ENCODE measurements at regions not wholly inside any gene's neighbourhood (a gene's known extent, or its start where the extent isn't known, plus 50 kb on each side); places are given as distances from the start of the nearest gene placed in this dataset.

DNA sequence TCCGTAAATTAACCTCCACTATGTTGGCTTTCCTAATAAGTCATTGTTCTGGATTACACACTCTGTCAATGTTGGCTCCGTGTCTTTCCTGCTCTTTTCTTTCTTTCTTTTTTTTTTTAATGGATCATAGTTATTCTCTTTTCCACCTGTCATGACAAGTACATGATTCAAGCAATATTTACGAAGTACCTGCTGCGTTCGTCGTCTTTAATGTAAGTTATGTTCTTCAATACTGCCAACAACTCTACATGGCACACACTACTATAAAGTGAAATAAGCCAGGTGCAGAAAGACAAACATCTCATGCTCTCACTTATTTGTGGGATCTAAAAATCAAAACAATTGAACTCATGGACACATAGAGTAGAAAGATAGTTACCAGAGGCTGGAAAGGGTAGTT, 239.1 kb downstream of the SCG2 start:
- no peaks in the 10 kb centered on the region for H3K27me3 ChIP-seq (ENCODE audit: control insufficient read depth, insufficient read depth, low read length)
- H3K36me3 ChIP-seq (ENCODE audit: control insufficient read depth, insufficient read depth, low read length): no peaks in the 10 kb centered on the region
- DNase-seq (ENCODE audit: low read depth): no peak
- H3K4me3 ChIP-seq (ENCODE audit: low read depth, low read length): no peak overlapping the region
- TF ChIP-seq, protein P1, sequence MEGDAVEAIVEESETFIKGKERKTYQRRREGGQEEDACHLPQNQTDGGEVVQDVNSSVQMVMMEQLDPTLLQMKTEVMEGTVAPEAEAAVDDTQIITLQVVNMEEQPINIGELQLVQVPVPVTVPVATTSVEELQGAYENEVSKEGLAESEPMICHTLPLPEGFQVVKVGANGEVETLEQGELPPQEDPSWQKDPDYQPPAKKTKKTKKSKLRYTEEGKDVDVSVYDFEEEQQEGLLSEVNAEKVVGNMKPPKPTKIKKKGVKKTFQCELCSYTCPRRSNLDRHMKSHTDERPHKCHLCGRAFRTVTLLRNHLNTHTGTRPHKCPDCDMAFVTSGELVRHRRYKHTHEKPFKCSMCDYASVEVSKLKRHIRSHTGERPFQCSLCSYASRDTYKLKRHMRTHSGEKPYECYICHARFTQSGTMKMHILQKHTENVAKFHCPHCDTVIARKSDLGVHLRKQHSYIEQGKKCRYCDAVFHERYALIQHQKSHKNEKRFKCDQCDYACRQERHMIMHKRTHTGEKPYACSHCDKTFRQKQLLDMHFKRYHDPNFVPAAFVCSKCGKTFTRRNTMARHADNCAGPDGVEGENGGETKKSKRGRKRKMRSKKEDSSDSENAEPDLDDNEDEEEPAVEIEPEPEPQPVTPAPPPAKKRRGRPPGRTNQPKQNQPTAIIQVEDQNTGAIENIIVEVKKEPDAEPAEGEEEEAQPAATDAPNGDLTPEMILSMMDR (IDR thresholded peaks at IDR 0.05; ENCODE audit: insufficient read depth, low read length, poor library complexity, severe bottlenecking): no peak

DNA sequence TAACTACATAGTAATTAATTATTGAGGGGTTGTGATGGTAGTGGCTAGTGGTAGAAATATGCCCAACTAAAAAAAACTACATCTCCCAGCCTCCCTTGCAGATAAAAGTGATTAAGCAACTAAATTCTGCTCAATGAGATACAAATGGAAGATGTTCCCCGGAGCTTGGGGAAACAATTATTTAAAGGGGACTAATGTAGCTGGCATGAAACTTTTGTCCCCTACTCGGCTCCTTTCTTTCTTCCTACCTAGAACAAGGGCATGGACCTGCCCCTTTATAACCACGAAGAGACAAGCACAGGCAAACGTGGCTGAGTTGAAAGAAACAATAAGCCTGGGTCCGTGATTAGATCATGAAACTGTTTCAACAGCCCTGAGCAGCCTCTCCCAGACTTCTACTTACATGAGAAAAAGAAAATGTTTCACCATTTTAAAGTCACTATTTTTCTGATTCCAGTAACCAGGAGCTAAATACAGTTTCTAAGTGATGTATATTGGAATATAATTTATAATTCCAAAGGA, 236.9 kb downstream of the SCG2 start:
- TF ChIP-seq, protein P1 (IDR thresholded peaks at IDR 0.05; ENCODE audit: insufficient read depth, low read length, poor library complexity, severe bottlenecking): no peak
- no peak overlapping the region for H3K4me3 ChIP-seq (ENCODE audit: low read depth, low read length)
- no peak for DNase-seq (ENCODE audit: low read depth)
- H3K27me3 ChIP-seq (ENCODE audit: control insufficient read depth, insufficient read depth, low read length): no peaks in the 10 kb centered on the region
- no peaks in the 10 kb centered on the region for H3K36me3 ChIP-seq (ENCODE audit: control insufficient read depth, insufficient read depth, low read length)

- Histone ChIP-seq H3K27me3 (ENCODE audit: control insufficient read depth, insufficient read depth, low read length) (no peaks in the 10 kb centered on the region), H3K36me3 (ENCODE audit: control insufficient read depth, insufficient read depth, low read length) (no peaks in the 10 kb centered on the region), H3K4me3 (ENCODE audit: low read depth, low read length) (no peak overlapping the region)
- no peak for DNase-seq (ENCODE audit: low read depth)
- TF ChIP-seq, protein P1 (IDR thresholded peaks at IDR 0.05; ENCODE audit: insufficient read depth, low read length, poor library complexity, severe bottlenecking): no peak
Measured at GRCh38 chr2:223366566-223366965, 235.6 kb downstream of the SCG2 start.

GRCh38 chr2:223368481-223368880, 233.7 kb downstream of the SCG2 start:
- H3K36me3 ChIP-seq (ENCODE audit: control insufficient read depth, insufficient read depth, low read length): no peaks in the 10 kb centered on the region
- TF ChIP-seq, protein P1 (IDR thresholded peaks at IDR 0.05; ENCODE audit: insufficient read depth, low read length, poor library complexity, severe bottlenecking): no peak
- H3K4me3 ChIP-seq (ENCODE audit: low read depth, low read length): no peak overlapping the region
- no peak for DNase-seq (ENCODE audit: low read depth)
- H3K27me3 ChIP-seq (ENCODE audit: control insufficient read depth, insufficient read depth, low read length): no peaks in the 10 kb centered on the region

DNA sequence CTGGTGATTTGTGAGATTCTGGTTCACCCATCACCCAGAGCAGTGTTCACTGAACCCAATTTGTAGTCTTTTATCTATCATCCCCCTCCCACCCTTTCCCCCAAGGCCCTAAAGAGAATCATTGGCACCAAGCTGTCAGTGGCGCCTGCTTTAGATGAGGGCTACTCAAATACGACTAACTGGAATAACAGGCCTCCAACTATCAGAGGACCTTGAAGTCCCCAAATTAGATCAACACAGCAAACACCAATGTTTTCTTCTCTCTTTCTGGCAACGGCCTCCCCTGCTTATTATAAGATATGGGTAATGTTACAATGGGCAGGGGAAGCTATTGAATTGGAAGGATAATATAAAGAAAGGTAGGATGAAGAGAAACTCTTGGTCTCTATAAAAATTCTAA, 232.3 kb downstream of the SCG2 start:
- H3K27me3 ChIP-seq (ENCODE audit: control insufficient read depth, insufficient read depth, low read length): no peaks in the 10 kb centered on the region
- TF ChIP-seq, protein P1 (IDR thresholded peaks at IDR 0.05; ENCODE audit: insufficient read depth, low read length, poor library complexity, severe bottlenecking): no peak
- H3K4me3 ChIP-seq (ENCODE audit: low read depth, low read length): no peak overlapping the region
- no peaks in the 10 kb centered on the region for H3K36me3 ChIP-seq (ENCODE audit: control insufficient read depth, insufficient read depth, low read length)
- DNase-seq (ENCODE audit: low read depth): no peak

GRCh38 chr2:223383315-223383714, 218.8 kb downstream of the SCG2 start:
- DNase-seq (ENCODE audit: low read depth): no peak
- TF ChIP-seq, protein P1 (IDR thresholded peaks at IDR 0.05; ENCODE audit: insufficient read depth, low read length, poor library complexity, severe bottlenecking): no peak

More at GRCh38 chr2:223383315-223383714, 218.8 kb downstream of the SCG2 start:
- no peaks in the 10 kb centered on the region for H3K27me3 ChIP-seq (ENCODE audit: control insufficient read depth, insufficient read depth, low read length)
- H3K36me3 ChIP-seq (ENCODE audit: control insufficient read depth, insufficient read depth, low read length): no peaks in the 10 kb centered on the region
- H3K4me3 ChIP-seq (ENCODE audit: low read depth, low read length): no peak overlapping the region
